ENCODE measurements at regions not wholly inside any gene's neighbourhood (a gene's known extent, or its start where the extent isn't known, plus 50 kb on each side); places are given as distances from the start of the nearest gene placed in this dataset.

GRCh38 chr7:86226191-86226590 lies 417.5 kb upstream of the GRM3 start:
- Histone ChIP-seq H3K9me3 (ENCODE audit: control insufficient read depth in 4 of 4, low read length in 3 of 4) (peaks cover 0 to 3% (median under 1%) of the 10 kb centered on the region in 4 donors), H3K4me3 (ENCODE audit: low read depth in 1 of 3, low read length in 3 of 3) (no peak overlapping the region), H3K27ac (ENCODE audit: low read depth in 1 of 2, low read length in 2 of 2) (no peak overlapping the region), H3K36me3 (ENCODE audit: control insufficient read depth in 4 of 4, insufficient read depth in 3 of 4, low read depth in 1 of 4, low read length in 3 of 4) (no peaks in the 10 kb centered on the region), H3K4me1 (ENCODE audit: control insufficient read depth in 4 of 4, insufficient read depth in 4 of 4, low read length in 3 of 4) (no peaks in the 10 kb centered on the region), H3K9ac (ENCODE audit: low read depth in 1 of 2, low read length in 2 of 2) (no peak overlapping the region), H3K27me3 (ENCODE audit: control insufficient read depth in 4 of 4, insufficient read depth in 4 of 4, low read length in 3 of 4) (peaks cover 0 to 2% (median 0%) of the 10 kb centered on the region in 4 donors)
- no peak for DNase-seq (ENCODE audit: low spot score)
- 80% methylated on average over 3 of the region's 3 CpGs for WGBS
- no peak for TF ChIP-seq MAX (IDR thresholded peaks at IDR 0.05)
- no peak for TF ChIP-seq FOXA1 (IDR thresholded peaks at IDR 0.05)
- TF ChIP-seq SP1 (IDR thresholded peaks at IDR 0.05): no peak

GRCh38 chr7:86222806-86223205 lies 420.9 kb upstream of the GRM3 start:
- H3K9me3 ChIP-seq (ENCODE audit: control insufficient read depth in 4 of 4, low read length in 3 of 4): peaks cover 0 to 3% (median under 1%) of the 10 kb centered on the region in 4 donors
- H3K4me3 ChIP-seq (ENCODE audit: low read depth in 1 of 3, low read length in 3 of 3): no peak overlapping the region
- no peak overlapping the region for H3K27ac ChIP-seq (ENCODE audit: low read depth in 1 of 2, low read length in 2 of 2)
- DNase-seq (ENCODE audit: low spot score): no peak
- no peaks in the 10 kb centered on the region for H3K4me1 ChIP-seq (ENCODE audit: control insufficient read depth in 4 of 4, insufficient read depth in 4 of 4, low read length in 3 of 4)
- H3K9ac ChIP-seq (ENCODE audit: low read depth in 1 of 2, low read length in 2 of 2): no peak overlapping the region
- H3K36me3 ChIP-seq (ENCODE audit: control insufficient read depth in 4 of 4, insufficient read depth in 3 of 4, low read depth in 1 of 4, low read length in 3 of 4): no peaks in the 10 kb centered on the region
- 84% methylated on average over 1 of the region's 1 CpG for WGBS
- no peak for TF ChIP-seq HNF4G (IDR thresholded peaks at IDR 0.05)
- TF ChIP-seq SP1 (IDR thresholded peaks at IDR 0.05): no peak
- TF ChIP-seq FOXA1 (IDR thresholded peaks at IDR 0.05): no peak
- no peak for TF ChIP-seq NR2F2 (IDR thresholded peaks at IDR 0.05)
- TF ChIP-seq TAF1 (conservative IDR thresholded peaks at IDR 0.05): no peak
- TF ChIP-seq REST (IDR thresholded peaks at IDR 0.05): no peak
- no peak for TF ChIP-seq FOXA2 (IDR thresholded peaks at IDR 0.05)
- no peak for TF ChIP-seq HNF4A (conservative IDR thresholded peaks at IDR 0.05)
- TF ChIP-seq MAX (IDR thresholded peaks at IDR 0.05): no peak
- TF ChIP-seq JUND (IDR thresholded peaks at IDR 0.05): no peak
- TF ChIP-seq RXRA (IDR thresholded peaks at IDR 0.05): no peak
- no peak for TF ChIP-seq CTCF (IDR thresholded peaks at IDR 0.05; ENCODE audit: low read depth, low read length, missing input control)
- TF ChIP-seq, protein P1, sequence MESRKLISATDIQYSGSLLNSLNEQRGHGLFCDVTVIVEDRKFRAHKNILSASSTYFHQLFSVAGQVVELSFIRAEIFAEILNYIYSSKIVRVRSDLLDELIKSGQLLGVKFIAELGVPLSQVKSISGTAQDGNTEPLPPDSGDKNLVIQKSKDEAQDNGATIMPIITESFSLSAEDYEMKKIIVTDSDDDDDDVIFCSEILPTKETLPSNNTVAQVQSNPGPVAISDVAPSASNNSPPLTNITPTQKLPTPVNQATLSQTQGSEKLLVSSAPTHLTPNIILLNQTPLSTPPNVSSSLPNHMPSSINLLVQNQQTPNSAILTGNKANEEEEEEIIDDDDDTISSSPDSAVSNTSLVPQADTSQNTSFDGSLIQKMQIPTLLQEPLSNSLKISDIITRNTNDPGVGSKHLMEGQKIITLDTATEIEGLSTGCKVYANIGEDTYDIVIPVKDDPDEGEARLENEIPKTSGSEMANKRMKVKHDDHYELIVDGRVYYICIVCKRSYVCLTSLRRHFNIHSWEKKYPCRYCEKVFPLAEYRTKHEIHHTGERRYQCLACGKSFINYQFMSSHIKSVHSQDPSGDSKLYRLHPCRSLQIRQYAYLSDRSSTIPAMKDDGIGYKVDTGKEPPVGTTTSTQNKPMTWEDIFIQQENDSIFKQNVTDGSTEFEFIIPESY (IDR thresholded peaks at IDR 0.05): no peak
- TF ChIP-seq GABPA (IDR thresholded peaks at IDR 0.05 in 1 of 2, conservative IDR thresholded peaks at IDR 0.05 in 1 of 2): no peak
- TF ChIP-seq RAD21 (IDR thresholded peaks at IDR 0.05): no peak
- TF ChIP-seq YY1 (IDR thresholded peaks at IDR 0.05): no peak
- TF ChIP-seq EGR1 (IDR thresholded peaks at IDR 0.05; ENCODE audit: low read depth in 2 of 2): no peak
- TF ChIP-seq, protein P2, sequence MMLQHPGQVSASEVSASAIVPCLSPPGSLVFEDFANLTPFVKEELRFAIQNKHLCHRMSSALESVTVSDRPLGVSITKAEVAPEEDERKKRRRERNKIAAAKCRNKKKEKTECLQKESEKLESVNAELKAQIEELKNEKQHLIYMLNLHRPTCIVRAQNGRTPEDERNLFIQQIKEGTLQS (IDR thresholded peaks at IDR 0.05): no peak
- H3K27me3 ChIP-seq (ENCODE audit: control insufficient read depth in 4 of 4, insufficient read depth in 4 of 4, low read length in 3 of 4): peaks cover 0 to 2% (median 0%) of the 10 kb centered on the region in 4 donors

All from liver (tissue), 8 donors.